Caki2 (cell line): ENCODE measurements at regions not wholly inside any gene's neighbourhood (a gene's known extent, or its start where the extent isn't known, plus 50 kb on each side); places are given as distances from the start of the nearest gene placed in this dataset.
A peak's percentile ranks its signal among the peaks of the same experiment; 100 is the strongest.

Source experiments
- DNase-seq: peaks from one replicate; pipeline ENCODE4 v3.0.0-alpha.2; 2015; ENCODE audit warnings: low read depth
- in situ Hi-C: cut with HindIII; loops from 2 replicates; pipeline ENCODE4 v1.10.0; 2016; ENCODE audit warnings: low sequenced_read_pairs, low pct_unique_long_range_greater_than_20kb, mixed read lengths

DNA sequence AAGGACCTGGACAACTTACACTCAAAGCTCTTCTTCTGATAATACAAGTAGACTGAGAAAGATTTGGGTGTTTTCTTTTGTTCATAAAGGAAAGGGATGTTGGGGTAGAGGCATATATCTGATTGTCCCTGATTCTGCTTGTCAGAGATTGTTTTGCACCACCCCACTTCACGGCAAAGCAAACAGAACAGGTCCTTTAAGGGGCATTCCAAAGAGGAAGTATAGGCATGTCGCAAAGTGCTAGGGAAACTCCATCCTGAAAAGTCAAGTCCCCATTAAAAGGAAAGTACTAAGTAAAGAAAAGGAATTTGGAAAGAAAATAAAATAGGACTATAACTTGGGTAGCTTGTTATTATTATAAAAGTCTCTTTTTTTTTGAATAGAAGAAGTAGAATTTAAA lies 233.0 kb downstream of the DNAJB9 start:
- DNase-seq: no peak
- in situ Hi-C loops: no loop called here

DNA sequence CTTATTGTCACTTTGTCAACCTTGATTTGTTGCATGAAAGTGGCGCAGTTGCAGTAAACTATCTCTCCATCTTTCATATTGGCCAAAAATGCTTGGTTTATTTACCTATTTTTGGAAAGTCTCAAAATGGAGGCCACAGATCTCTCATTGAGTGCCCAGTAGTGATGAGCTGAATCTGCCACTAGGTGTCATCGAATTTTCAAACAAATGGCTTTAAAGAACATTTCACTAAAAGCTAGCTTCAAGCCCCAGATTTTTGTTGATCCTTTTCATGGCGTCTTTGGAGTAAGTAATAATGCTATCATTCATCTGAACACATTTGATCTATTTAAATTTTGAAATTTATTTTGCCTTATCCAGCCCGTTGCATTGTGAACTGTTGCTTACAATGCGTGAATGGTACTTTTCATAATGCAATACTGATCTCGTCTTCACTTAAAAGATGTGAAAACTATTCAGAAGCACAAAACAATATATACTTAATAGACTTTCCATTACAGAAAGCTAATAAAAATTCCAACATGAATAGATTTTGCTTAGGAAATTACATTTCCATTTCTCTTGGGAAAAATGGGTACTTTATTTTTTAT lies 236.2 kb downstream of the DNAJB9 start:
- no peak for DNase-seq
- in situ Hi-C loops: no loop called here

- DNase-seq: no peak
- in situ Hi-C loops: no loop called here
Measured at GRCh38 chr7:108808549-108809266, 239.0 kb downstream of the DNAJB9 start.

GRCh38 chr7:108809356-108809755 lies 239.7 kb downstream of the DNAJB9 start:
- in situ Hi-C loops: no loop called here
- no peak for DNase-seq

GRCh38 chr7:108810756-108811385 lies 241.2 kb downstream of the DNAJB9 start:
- in situ Hi-C loops: no loop called here
- no peak for DNase-seq

GRCh38 chr7:108813251-108814014 lies 243.8 kb downstream of the DNAJB9 start:
- DNase-seq: no peak
- in situ Hi-C loops: no loop called here

DNA sequence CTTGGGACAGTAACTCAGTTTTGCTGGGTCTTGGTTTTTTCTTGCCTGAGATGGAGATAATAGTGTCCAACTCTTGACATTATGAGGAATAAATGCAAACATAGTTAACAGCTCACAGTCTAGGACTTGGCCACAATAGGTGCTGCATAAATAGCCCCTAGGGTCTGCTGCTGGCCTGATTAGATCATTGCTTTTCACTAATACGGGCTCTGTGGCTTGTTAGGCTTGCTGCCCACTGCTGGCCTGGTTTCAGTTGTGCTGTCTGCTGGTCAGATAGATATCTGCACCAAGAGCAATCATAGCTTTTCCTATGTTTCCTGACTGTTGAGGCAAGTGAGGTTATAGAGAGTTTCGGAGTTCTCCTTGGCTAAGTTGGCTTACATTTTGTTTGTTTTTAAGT lies 246.1 kb downstream of the DNAJB9 start:
- in situ Hi-C loops: no loop called here
- no peak for DNase-seq

DNA sequence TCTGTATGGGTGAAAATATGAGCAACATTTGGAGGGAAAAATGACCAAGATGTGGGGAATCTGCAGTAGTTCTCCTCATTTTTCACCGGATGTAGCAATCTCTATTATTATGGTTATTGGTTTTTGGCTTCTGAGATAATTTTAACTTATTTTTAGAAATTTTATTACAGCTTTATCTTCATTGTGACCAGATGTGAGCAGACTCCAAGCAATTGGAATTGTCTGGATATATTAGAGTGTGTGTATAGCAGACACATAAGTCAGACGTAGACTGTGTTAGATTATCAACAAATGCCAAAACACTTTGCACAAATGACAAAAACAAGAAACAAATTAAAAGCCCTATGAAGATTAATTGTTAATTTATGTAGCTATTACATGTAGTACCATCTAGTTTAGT lies 249.1 kb downstream of the DNAJB9 start:
- DNase-seq: no peak
- in situ Hi-C loops: no loop called here

GRCh38 chr7:108824840-108825580 lies 255.3 kb downstream of the DNAJB9 start:
- DNase-seq: peak; percentile 27
- in situ Hi-C loops: no loop called here

- DNase-seq: no peak
- in situ Hi-C loops: no loop called here
Measured at GRCh38 chr7:108825581-108825909, 255.9 kb downstream of the DNAJB9 start.

- no peak for DNase-seq
- in situ Hi-C loops: no loop called here
Measured at GRCh38 chr7:108836256-108836655, 266.6 kb downstream of the DNAJB9 start.

DNA sequence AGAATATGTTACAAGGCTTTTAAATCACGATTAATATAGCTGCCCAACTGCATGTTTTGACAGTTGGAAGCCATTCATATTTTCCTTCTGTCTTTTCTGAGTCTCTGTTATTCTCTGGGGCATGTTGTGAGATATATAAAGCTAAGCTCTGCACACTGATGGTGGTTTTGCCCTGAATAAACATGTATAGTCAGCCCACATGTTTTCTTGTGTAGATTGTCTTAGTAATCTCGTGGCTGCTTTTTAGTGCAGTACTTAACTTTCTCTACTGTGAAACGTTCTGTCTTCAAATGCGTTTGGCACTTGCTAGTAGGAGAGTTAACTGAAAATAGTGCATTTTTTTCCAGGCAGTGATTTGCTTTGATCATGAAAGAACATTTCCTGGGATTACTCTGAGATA lies 268.5 kb downstream of the DNAJB9 start:
- in situ Hi-C loops: no loop called here
- no peak for DNase-seq

DNA sequence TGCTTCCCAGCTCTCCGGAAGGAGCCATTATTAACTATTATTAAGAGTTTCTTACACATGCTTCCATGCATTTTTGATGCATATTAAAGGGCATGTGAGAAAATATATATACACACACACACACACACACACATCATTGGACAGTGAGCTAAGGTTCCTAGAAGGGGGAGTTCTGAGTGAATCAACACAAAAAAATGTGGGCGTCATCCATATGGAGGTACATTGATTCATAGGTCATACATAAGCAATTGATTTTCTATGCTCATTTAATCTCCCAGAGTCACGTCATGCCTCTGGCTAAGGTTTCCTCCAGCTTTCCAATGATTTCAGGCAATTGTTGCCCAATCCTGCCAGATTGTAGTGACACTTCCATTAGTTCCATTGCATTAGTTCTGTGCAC lies 269.4 kb downstream of the DNAJB9 start:
- DNase-seq: no peak
- in situ Hi-C loops: no loop called here

DNA sequence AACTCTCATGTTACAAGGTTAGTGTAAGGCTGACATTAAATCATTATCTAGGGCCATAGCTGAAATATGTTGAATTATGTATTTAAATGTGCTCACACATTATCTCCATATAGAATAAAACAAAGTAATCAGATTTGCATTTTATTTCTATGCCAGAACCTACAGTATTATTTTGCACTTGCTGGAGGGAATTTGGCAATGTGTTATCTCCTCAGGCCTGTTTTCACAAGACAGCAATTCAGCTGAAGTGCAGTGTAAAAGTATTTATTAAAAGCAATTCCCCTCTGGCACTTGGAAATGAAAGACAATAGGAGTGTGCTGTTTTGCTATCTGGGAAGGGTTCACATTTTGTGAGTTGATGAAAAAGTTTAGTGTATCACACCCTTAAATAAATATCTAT lies 276.3 kb downstream of the DNAJB9 start:
- in situ Hi-C loops: no loop called here
- no peak for DNase-seq

GRCh38 chr7:108846471-108846870 lies 276.8 kb downstream of the DNAJB9 start:
- in situ Hi-C loops: no loop called here

DNA sequence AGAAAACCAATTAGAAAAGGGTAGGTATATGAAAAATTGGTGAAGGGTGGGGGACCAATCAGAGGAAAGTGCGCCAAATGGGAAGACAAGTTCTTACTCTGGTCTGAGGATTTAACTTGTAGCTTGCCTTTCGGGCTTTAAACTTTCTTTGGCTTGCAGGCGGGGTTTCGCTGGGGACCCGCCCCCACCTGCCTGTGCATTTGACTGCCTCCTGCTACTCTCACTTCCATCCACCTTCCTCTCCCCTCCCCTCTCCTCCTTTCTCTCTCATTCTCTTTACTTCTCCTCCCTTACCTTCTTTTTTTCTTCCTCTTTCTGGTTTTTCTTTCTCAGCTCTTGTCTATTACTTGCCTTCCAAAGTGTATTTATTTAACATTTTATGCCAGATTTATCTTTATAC lies 278.8 kb downstream of the DNAJB9 start:
- DNase-seq: no peak
- in situ Hi-C loops: no loop called here

More at GRCh38 chr7:108846471-108846870, 276.8 kb downstream of the DNAJB9 start:
- no peak for DNase-seq

GRCh38 chr7:108860615-108861014 lies 290.9 kb downstream of the DNAJB9 start:
- in situ Hi-C loops: no loop called here
- no peak for DNase-seq

DNA sequence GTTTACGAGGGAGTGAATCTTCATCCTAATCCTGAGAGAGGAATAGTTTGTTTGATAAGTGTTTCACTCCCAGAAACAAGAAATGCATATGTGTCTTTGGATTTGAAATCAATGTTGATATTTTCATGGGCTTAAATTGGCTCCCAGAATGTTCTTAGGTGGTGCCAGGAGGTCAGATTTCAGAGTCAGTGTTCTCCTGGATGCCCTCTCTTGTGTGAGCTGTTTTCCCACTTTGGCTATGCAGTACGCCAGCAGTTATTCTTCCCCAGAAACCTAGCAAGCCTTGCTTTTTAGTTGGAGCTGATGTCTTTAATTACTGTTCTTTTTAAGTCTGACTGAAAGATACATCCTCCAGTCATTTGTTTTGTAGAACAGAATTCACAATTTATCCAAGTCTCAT lies 291.4 kb downstream of the DNAJB9 start:
- DNase-seq: no peak
- in situ Hi-C loops: no loop called here
